Endothelial cell of umbilical vein (primary cell): ENCODE measurements at regions not wholly inside any gene's neighbourhood (a gene's known extent, or its start where the extent isn't known, plus 50 kb on each side); places are given as distances from the start of the nearest gene placed in this dataset.

Experiments
- BruUV-seq: library from RNA; stranded (reverse); fragments of 400-500 nt; replicated peaks from 2 replicates; lab custom pipeline; 2021; lab: Mats Ljungman, UMichigan
- CTCF ChIA-PET: fragments of 300-600, 350-600 bp; sonication (Branson Sonifier 250); formaldehyde crosslinking; loops from one replicate; lab custom pipeline; 2021; ENCODE audit warnings: antibody characterized with exemption, inconsistent platforms; lab: Charles Lee
- POLR2A ChIA-PET: fragments of 300-600, 350-600 bp; sonication (Branson Sonifier 250); formaldehyde crosslinking; loops from one replicate; lab custom pipeline; 2021; ENCODE audit warnings: antibody characterized with exemption, inconsistent platforms; lab: Charles Lee
- DNase-seq: peaks from one replicate; pipeline ENCODE4 v3.0.0-alpha.2; 2011; ENCODE audit warnings: low read depth, low spot score
- FAIRE-seq: peaks from 2 replicates; lab custom pipeline; 2011; peaks lifted over from hg19 to GRCh38; lab: Jason Lieb, UNC
- H2AFZ ChIP-seq: 2 replicates; pipeline ENCODE4 v1.6.0; 2012; ENCODE audit warnings: low read depth, low read length, control low read depth, inconsistent platforms
- H3K27ac ChIP-seq: 2 replicates; pipeline ENCODE4 v1.5.1; 2011; ENCODE audit warnings: low read depth, mild to moderate bottlenecking, control low read depth, low read length, moderate library complexity; ENCODE audit not compliant: insufficient read depth
- H3K27me3 ChIP-seq, 2 experiments: 2 replicates each; pipeline versions ENCODE4 v1.6.0 to v1.6.1; 2011; ENCODE audit warnings: low read length in 2 of 2, mixed read lengths in 1 of 2; ENCODE audit not compliant: control insufficient read depth in 2 of 2, insufficient read depth in 2 of 2
- H3K36me3 ChIP-seq, 2 experiments: 2 replicates in 1 of 2; 3 replicates in 1 of 2; pipeline ENCODE4 v1.5.1; 2011; ENCODE audit warnings: low read length in 2 of 2, mild to moderate bottlenecking in 1 of 2, moderate library complexity in 1 of 2; ENCODE audit not compliant: control insufficient read depth in 2 of 2, insufficient read depth in 2 of 2; ENCODE audit errors: extremely low read depth in 1 of 2
- H3K4me1 ChIP-seq: 3 replicates; pipeline ENCODE4 v1.5.1; 2011; ENCODE audit warnings: mild to moderate bottlenecking, low read length; ENCODE audit not compliant: control insufficient read depth, insufficient read depth; ENCODE audit errors: extremely low read depth
- H3K4me2 ChIP-seq: 2 replicates; pipeline ENCODE4 v1.6.1; 2011; ENCODE audit warnings: low read length, control low read depth, mixed read lengths; ENCODE audit not compliant: insufficient read depth
- H3K4me3 ChIP-seq, 3 experiments: fragments of 200-600 bp in 1 of 3; sonication (generic), shearing (Covaris generic) in 1 of 3; replicated peaks in 1 of 3; 2 replicates each; pipeline ENCODE4 v1.5.1; 2011 to 2016; ENCODE audit warnings: control low read depth in 3 of 3, low read length in 3 of 3, mild to moderate bottlenecking in 2 of 3, inconsistent platforms in 1 of 3, low read depth in 1 of 3, moderate library complexity in 1 of 3; ENCODE audit not compliant: insufficient read depth in 1 of 3
- H3K79me2 ChIP-seq: 2 replicates; pipeline ENCODE4 v1.6.0; 2012; ENCODE audit warnings: low read length, inconsistent platforms; ENCODE audit not compliant: control insufficient read depth, insufficient read depth
- H3K9ac ChIP-seq: replicated peaks from 2 replicates; pipeline ENCODE3; 2011; ENCODE audit warnings: low read length, control low read depth; ENCODE audit not compliant: insufficient read depth; ENCODE audit errors: extremely low read depth
- H3K9me1 ChIP-seq: replicated peaks from 3 replicates; pipeline ENCODE4 v1.6.0; 2011; ENCODE audit warnings: mild to moderate bottlenecking, low read length; ENCODE audit not compliant: control insufficient read depth, insufficient read depth; ENCODE audit errors: extremely low read depth
- H3K9me3 ChIP-seq: replicated peaks from 2 replicates; pipeline ENCODE4 v1.5.1; 2012; ENCODE audit warnings: low read length, inconsistent platforms; ENCODE audit not compliant: control insufficient read depth, insufficient read depth
- H4K20me1 ChIP-seq: replicated peaks from 2 replicates; pipeline ENCODE3; 2011; ENCODE audit warnings: mild to moderate bottlenecking, low read length; ENCODE audit not compliant: control insufficient read depth, insufficient read depth; ENCODE audit errors: extremely low read depth
- CTCF ChIP-seq, 2 donors: IDR thresholded peaks; 1 replicate in 1 of 2; 2 replicates in 1 of 2; pipeline ENCODE4 v1.5.1; 2011; ENCODE audit warnings: low read length in 2 of 2, mild to moderate bottlenecking in 2 of 2, moderate library complexity in 2 of 2, control low read depth in 1 of 2, inconsistent platforms in 1 of 2, low read depth in 1 of 2; ENCODE audit not compliant: insufficient read depth in 1 of 2; ENCODE audit errors: extremely low read depth in 1 of 2
- EZH2 ChIP-seq: IDR thresholded peaks from 2 replicates; pipeline ENCODE4 v1.6.1; 2012; ENCODE audit warnings: borderline replicate concordance, low read depth, mild to moderate bottlenecking, moderate library complexity, low read length, inconsistent platforms; ENCODE audit not compliant: severe bottlenecking
- FOS ChIP-seq: IDR thresholded peaks from 2 replicates; pipeline ENCODE4 v1.6.1; 2011; ENCODE audit warnings: mild to moderate bottlenecking, low read length, moderate library complexity, borderline replicate concordance; ENCODE audit not compliant: insufficient read depth
- GATA2 ChIP-seq: IDR thresholded peaks from 2 replicates; pipeline ENCODE4 v1.7.0; 2011; ENCODE audit warnings: low read depth, mild to moderate bottlenecking, moderate library complexity, mixed read lengths, low read length; ENCODE audit not compliant: insufficient read length, insufficient read depth
- JUN ChIP-seq: IDR thresholded peaks from 2 replicates; pipeline ENCODE4 v1.6.1; 2011; ENCODE audit warnings: borderline replicate concordance, low read depth; ENCODE audit not compliant: insufficient read length, insufficient read depth
- MAX ChIP-seq: IDR thresholded peaks from 2 replicates; pipeline ENCODE4 v1.6.1; 2011; ENCODE audit not compliant: insufficient read depth, insufficient read length
- MYC ChIP-seq: IDR thresholded peaks from one replicate; pipeline ENCODE4 v1.6.1; 2011; ENCODE audit warnings: mild to moderate bottlenecking, low read depth, low read length
- POLR2A ChIP-seq: IDR thresholded peaks from 2 replicates; pipeline ENCODE4 v1.6.1; 2012; ENCODE audit warnings: low read depth, mild to moderate bottlenecking, control low read depth, low read length
- POLR2AphosphoS5 ChIP-seq: IDR thresholded peaks from 2 replicates; pipeline ENCODE4 v1.6.1; 2012; ENCODE audit warnings: low read depth, mild to moderate bottlenecking, control low read depth, low read length, moderate library complexity; ENCODE audit not compliant: insufficient read depth
- dilution Hi-C: fragments of 300-500 bp; cut with MboI; formaldehyde crosslinking; loops from one replicate; pipeline ENCODE4 v1.15.0; 2019; ENCODE audit warnings: low sequenced_read_pairs; ENCODE audit not compliant: extremely low pct_ligation_motif_present
- intact Hi-C: fragments of 100-400 bp; cut with micrococcal nuclease; formaldehyde crosslinking; loops from one replicate; pipeline ENCODE4 v1.10.0; 2022

- Histone ChIP-seq H4K20me1 (no peaks in the 10 kb centered on the region), H3K36me3 (no peaks in the 10 kb centered on the region), H3K4me1 (no peaks in the 10 kb centered on the region), H3K9me3 (no peaks in the 10 kb centered on the region), H3K27me3 (peaks cover 0 to under 1% of the 10 kb centered on the region in 2 experiments), H3K79me2 (no peaks in the 10 kb centered on the region), H3K27ac (no peak overlapping the region), H2AFZ (no peak overlapping the region), H3K9ac (no peak overlapping the region), H3K4me2 (no peak overlapping the region), H3K9me1 (no peaks in the 10 kb centered on the region), H3K4me3 (no peak overlapping the region)
- ChIA-PET POLR2A (no interaction called here), CTCF (no interaction called here)
- no peak for DNase-seq
- no peak for FAIRE-seq
- TF ChIP-seq MYC (no peak), MAX (no peak)
- intact Hi-C loops, result no loop called here
- BruUV-seq, result no TSS peak
- dilution Hi-C loops, result no loop called here
Observed at GRCh38 chr5:68490406-68490805, 274.9 kb downstream of the PIK3R1 start.

- intact Hi-C loops, result no loop called here
- H3K9me3 ChIP-seq, result no peaks in the 10 kb centered on the region
- dilution Hi-C loops, result no loop called here
- TF ChIP-seq MAX (no peak), GATA2 (no peak), FOS (no peak), POLR2AphosphoS5 (no peak), EZH2 (no peak), MYC (no peak), CTCF (IDR thresholded peaks at IDR 0.05; ENCODE audit: extremely low read depth in 1 of 2, insufficient read depth in 1 of 2, low read depth in 1 of 2, low read length in 2 of 2) (no peak), JUN (no peak), POLR2A (no peak)
- no peak overlapping the region for H3K9ac ChIP-seq
- no peak overlapping the region for H3K4me3 ChIP-seq
- H2AFZ ChIP-seq, result no peak overlapping the region
- DNase-seq, result no peak
- no peaks in the 10 kb centered on the region for H3K36me3 ChIP-seq
- peaks cover 0 to 3% of the 10 kb centered on the region in 2 experiments for H3K27me3 ChIP-seq
- ChIA-PET CTCF (no interaction called here), POLR2A (no interaction called here)
- no peak for FAIRE-seq
- H3K79me2 ChIP-seq, result no peaks in the 10 kb centered on the region
- no TSS peak for BruUV-seq
- no peak overlapping the region for H3K4me2 ChIP-seq
- H3K27ac ChIP-seq, result no peak overlapping the region
- no peaks in the 10 kb centered on the region for H3K4me1 ChIP-seq
- no peaks in the 10 kb centered on the region for H3K9me1 ChIP-seq
- H4K20me1 ChIP-seq, result no peaks in the 10 kb centered on the region
Observed at GRCh38 chr5:68494771-68495170, 279.2 kb downstream of the PIK3R1 start.
